Astrocyte of the hippocampus (primary cell): ENCODE measurements at regions not wholly inside any gene's neighbourhood (a gene's known extent, or its start where the extent isn't known, plus 50 kb on each side); places are given as distances from the start of the nearest gene placed in this dataset.
"Not testable (repeated sequence)": the region's sequence is repeated elsewhere in the genome, so short reads cannot be mapped to it uniquely, and the experiment has no call there.

ENCODE experiments used
- DNase-seq: peaks from one replicate; pipeline ENCODE4 v3.0.0; 2011; ENCODE audit warnings: low read depth, low spot score

DNA sequence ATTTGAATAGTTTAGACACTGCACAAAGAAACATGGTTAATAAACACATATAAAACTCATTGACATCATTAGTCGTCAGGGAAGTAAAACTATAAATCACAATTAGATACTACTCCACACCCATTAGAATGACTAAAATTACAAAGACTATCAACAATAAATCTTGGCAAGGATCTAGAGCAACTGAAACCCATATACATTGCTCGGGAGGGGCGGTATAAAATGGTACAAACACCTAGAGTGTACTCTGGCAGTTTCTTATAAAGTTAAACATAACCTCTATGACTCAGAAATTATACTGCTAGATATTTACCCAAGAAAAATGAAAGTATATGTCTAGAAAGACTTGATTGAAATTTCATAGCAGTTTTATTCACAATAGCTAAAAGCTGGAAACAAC lies 434.2 kb downstream of the RWDD3 start:
- DNase-seq = no peak

DNA sequence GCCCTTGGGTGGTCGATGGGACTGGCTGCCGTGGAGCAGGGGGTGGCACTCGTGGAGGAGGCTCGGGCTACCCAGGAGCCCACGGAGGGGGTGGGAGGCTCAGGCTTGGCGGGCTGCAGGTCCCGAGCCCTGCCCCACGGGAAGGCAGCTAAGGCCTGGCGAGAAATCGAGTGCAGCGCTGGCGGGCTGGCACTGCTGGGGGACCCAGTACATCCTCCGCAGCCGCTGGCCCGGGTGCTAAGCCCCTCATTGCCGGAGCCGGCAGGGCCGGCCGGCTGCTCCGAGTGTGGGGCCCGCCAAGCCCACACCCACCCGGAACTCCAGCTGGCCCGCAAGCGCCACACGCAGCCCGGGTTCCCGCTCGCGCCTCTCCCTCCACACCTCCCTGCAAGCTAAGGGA lies 435.6 kb downstream of the RWDD3 start:
- DNase-seq = not testable (repeated sequence)

DNA sequence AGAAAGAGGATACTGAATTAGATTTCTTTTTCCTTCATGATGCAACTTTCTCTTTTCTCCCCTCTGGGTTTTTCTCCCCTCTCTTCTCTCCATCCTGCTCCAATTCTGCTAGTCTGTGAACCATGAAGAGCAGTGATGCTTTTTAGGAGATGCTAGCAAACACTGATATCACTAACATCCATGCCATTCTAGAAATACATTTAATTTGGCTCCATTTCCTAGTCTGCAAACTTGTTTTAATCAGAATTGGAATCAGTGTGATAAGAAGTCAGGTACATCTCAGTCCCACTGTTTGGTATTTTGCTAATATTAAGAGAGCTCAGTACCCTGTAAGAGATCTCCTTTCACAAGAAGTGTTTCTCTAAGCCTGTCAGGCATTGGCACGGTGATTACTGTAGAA lies 437.1 kb downstream of the RWDD3 start:
- no peak for DNase-seq

DNA sequence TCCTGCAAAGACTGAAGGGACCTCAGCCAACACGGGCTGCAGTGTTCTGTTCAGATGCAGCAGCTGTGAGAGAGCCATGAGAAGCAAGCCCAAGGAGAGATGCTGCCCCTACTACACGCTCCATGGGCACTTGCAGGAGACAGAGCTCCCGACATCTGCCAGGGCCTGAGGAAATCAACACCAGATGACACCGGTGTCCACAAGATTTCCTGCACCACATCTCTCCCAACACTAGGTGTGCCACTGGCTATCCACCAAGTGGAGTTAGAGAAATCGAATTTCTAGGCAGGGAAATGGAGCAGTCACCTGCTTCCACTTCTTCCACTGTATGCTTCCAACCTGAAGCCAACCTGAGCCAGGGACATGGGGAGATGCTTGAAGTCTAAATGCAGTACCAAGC lies 445.3 kb downstream of the RWDD3 start:
- DNase-seq = no peak

DNA sequence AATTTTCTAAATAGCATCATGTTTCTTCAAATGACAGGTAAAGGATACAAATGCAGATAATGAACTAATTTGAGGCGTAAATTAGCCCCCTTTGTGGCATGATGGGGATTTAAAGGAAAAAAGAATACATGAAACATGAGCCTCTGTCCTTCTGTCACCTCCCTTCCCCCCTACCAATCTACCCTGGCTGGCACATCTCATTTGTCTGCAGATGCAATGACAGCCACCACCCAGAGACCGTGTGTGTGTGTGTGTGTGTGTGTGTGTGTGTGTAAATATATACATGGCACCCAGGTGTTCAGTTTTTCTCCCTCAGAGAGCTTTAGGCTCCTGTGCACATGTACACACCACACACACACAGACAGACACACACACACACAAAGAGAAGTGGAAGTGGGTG lies 451.1 kb downstream of the RWDD3 start:
- DNase-seq = no peak

DNA sequence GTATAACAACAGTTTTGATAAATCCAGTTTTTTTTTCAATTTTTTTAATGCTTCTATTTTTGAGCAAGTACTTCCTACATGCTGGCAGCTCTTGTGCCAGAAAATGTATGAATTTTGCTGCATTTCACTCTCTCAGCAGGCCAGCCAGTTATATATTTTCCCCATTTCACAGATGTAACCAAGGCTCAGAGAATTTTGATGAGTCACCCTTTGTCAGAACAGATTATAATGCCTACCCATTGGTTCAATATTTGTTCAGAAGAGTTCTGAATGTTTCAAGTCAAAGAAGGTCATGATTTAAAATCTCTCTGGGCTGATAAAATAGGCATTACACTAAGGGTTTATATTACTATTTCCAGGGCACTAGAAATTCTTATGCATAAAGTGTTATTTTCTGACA lies 452.2 kb downstream of the RWDD3 start:
- DNase-seq = no peak

DNA sequence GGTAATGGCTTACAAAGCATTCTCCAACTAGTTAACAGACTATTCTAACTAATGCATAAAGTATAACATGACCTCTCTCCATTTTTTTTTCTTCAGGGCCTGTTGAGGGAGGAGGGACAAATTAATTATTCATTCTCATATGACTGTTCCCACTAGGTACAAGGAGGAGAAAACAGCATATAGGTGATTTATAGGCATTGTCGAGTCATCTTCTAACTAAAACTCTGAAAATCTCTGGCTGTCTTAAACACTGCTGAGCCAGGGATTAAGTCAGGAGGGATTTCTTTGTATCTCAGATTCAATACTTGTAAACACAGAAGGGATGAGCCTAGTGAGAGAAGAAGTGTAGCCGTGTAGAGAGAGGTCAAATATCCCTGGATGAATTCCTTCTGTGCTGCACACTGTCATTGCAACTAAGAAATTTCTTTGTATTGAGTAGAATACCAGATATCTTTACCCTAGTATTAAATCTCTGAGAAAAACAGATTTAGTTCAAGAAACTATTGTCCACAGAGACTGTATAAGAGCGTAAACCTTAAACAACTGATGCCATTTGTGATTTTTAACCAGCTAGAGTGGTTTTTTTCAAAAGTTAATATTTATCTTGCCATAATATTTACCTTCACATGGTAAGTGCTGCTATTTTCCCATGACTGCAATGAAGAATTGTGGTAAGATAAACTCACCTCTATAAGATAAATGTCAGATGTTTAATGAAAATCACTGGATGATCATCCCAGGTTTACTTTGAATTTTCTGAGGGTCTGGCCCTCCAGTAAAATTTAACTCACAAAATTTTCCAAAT lies 465.3 kb downstream of the RWDD3 start:
- DNase-seq = no peak

DNA sequence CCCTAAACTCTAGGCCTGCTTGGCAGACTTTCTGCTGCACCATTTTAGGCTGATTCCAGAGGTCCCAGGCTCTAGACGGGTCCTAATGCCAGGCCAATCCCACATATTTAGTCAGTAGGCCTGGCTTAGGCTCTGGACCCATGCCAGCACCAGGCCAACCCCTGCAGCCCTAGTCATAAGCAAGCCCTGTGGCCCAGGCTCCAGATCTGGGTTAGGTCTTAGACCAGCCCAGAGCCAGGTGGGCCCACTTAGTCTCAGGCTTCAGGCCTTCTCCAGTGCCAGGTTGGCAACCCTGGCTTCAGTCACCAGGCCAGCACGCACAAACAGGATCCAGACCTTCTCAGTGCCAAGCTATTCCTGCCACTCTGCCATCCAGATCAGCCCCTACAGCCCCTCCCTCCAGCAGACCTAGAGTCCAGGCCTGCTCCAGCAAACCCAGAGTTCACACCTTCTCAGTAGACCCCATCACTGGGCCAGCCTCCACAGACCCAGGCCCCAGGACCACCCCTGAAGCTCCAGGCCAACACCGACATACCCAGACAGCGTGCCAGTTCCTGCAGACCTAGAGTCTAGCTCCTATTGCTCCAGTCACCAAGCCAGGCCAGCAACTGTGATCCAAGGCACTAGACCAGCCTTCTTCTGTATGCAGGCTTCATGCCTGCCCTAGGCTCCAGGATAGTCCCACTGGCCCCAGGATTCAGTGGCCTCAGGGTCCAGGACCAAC lies 467.6 kb downstream of the RWDD3 start:
- no peak for DNase-seq

DNA sequence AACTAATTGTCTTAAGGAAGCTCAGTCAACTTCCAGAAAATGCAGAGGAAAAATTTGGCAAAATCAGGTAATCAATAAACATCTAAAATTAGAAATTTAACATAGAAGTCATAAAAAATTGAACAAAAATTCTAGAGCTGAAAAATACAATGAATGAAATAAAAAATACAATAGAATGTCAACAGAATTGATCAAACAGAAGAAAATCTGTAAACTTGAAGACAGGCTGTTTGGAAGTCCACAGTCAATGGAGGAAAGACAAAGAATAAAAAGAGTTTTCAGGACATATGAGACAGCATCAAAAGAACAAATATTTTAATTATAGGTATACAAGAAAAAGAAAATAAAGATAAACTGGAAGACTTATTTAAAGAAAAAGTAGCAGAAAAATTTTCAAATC lies 469.0 kb downstream of the RWDD3 start:
- DNase-seq = no peak

DNA sequence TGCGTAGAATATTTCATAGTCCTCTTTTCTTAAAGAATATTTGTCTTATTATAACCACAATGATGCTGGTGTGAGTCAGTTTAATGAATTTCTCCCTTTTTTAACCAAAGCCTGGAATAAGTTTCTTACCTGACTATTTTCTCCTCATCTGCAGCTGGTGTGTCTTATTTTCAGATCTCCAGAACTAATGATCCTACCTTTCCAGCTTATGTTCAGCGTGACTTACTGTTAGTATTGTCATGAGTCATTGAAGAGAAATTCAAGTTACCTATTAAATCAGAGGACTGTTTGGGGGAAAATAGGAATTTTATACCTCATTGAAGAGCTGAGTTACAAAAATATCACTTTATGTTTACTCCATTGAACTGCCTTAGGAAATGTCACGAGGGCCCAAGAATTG lies 482.1 kb downstream of the RWDD3 start:
- DNase-seq = no peak

DNA sequence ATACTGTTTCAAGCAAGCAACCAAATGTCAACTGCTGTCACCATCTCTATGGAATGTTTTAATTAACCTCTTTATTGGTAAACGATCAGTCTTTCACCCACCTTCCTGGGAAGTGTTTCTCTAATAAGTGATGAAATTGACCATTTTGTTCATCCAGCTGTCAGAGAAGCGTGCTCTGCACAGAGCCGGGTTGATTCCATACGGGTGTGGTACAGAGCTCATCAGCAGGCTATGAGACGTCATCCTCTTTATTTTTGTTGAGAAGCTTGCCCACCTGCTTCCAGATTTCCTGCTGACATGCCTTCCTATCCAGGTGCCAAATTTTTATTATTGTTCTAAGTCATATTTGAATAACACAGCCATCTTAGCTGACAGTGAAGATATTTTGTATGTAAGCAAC lies 482.5 kb downstream of the RWDD3 start:
- DNase-seq = no peak

DNA sequence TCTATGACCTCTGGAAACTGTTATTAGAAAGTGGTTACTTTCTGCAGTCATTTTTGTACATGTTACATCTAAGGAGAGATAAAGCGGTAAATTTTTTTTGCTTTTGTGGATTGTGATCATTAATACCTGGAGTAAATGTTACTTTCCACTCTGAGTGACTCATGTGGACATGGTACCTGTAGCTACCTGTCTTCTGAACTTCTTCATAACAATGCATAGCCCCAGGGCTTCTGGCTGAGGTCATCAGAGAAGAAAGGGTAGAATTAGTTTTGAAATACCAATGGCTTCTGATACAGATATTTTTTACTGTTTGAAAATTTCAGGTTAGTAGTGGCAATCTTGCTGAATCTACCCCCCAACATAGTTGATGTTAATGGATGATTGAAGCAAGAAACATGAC lies 489.3 kb downstream of the RWDD3 start:
- no peak for DNase-seq

DNA sequence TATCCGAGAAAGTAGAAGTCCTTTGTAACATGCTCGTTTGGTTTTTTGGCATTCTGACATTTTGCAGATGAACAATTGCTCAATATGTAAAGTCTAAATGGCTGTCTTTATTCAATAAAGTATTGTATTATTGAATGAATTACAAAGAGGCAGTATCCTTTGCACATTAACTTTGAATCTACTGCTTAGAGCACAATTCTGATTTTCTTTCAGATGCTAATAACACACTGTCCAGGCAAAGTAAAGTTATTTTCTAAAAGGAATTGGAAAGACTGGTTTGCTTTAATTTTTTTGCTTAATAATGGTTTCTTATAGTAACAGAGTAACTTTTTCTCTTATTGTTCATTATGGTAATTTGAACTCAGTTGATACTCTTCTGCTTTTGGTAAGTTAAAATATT lies 494.8 kb downstream of the RWDD3 start:
- no peak for DNase-seq

DNA sequence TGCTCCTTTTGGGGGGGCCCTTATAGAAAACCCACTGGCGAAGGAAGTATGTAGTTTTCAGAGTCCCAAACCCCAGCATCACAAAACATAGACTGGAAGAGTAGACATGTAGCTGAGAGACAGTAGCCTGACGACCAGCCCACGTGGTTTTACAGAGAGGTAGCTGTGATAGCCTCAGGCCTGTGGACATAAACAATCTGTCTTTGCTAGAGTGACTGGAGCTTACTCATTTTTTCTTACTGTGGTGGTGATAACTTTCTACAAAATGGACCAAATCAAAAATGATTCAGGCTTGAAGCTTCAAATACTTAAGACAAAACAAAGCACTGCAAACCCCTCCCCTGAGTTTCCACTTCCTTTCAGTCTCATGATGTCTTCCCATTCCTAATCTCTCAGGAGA lies 497.0 kb downstream of the RWDD3 start:
- no peak for DNase-seq

DNA sequence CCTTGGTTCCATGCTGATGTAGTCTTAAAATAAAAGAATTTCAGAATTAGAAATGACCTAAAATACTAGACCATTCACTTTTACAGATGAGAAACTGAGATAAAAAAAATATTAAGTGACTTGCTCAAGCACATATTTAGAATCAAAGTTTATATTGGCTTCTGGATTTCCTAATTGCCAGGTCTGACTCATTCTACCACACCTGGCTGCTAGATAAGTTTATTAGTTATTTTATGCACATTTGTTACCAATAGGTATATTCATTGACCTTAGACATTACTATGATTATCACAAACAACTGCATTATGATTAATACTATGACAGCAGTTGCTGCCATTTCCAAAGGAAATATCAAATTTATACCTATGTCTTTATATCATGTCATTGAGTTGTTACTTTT lies 497.5 kb downstream of the RWDD3 start:
- no peak for DNase-seq

DNA sequence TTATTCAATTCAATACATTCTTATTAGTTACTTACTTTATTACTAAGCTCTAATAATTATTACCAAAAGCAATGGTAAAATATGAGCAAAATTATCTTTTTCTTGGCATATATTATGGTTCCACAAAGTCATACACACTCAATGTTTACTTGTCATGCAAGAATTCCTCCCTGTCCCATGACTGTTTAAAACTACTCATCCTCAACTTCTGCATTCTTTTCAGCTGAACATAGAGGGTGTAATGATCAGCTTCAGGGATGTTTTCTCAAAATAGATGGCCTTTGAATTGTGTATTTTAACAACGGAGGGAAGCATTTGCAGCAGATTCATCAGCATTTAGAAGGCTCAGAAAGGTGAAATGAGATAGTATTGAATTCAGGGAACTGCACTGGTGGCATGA lies 499.0 kb downstream of the RWDD3 start:
- DNase-seq = no peak

DNA sequence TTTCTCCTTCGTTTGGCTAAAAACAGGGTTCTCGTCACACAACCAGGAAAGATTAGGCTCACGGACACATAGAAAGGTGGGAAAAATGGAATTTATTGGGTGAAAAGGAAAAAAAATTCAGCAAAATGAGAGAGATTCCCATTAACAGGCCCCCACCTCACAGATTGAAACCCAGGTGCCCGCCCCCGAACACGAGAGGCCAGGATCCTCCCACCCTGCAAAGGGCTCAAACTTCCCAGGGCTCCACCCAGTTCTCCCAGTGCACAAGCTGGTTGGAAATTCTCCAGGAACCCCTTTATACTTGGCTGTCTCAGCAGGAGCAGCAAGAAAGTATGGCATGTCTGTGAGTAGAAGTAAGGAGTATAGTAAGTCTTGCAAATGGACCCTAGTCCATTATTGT lies 499.7 kb downstream of the RWDD3 start:
- DNase-seq = no peak

DNA sequence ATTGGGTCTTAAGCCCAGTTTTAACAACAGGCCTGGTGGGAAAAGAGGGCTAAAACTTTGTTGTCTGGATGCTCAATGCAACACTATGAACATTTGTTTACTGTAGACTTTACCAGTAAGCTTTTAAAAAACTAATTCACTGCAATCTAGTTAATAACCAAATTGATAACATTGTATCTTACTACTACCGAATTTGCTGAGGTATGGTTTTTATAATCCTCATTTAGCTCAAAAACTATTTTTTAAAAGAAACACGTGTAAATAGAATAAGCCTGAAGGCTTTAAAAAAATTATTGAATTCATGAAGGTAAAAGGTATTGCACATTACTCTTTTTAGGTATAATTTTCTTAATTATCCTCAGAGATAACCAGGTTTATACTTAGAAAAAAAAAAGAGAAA lies 500.6 kb downstream of the RWDD3 start:
- no peak for DNase-seq

DNA sequence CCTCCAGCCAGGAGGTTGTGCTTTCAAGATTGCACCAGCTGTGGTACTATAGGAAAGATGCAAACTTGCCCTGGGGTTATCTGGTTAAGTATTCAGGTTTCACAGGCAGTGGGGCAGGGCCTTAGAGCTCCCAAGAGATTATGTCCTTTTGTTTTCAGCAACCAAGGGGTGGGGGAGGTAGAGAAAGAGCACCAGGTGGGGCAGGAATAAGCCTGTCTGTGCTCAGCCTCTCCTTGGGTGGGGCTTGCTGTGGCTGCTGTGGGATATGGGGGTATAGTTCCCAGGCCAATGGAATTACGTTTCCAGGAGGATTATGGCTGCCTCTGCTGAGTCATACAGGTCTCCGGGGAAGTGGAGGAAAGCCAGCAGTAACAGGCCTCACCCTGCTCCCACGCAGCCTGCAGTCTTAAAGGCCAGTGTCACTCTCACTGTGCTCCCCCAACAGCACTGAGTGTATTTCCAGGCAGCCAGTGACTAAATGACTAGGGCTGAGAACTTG lies 508.6 kb downstream of the RWDD3 start:
- DNase-seq = peak; percentile 90

DNA sequence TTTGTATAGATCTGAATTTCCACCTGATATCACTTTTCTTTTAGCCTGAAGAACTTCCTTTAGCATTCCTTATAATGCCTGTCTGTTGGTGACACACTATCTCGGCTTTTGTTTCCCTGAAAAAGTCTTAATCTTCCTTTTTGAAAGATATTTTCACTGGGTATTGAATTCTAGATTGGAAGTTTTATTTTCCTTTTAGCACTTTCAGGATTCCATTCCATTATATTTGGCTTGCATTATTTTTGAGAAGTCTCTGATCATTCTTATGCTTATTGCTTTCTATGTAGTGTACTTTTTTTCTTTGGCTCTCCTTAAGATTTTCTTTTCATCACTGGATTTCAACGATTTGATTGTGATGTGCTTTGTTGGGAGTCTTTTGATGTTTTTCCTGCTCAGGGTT lies 510.7 kb downstream of the RWDD3 start:
- DNase-seq = no peak

DNA sequence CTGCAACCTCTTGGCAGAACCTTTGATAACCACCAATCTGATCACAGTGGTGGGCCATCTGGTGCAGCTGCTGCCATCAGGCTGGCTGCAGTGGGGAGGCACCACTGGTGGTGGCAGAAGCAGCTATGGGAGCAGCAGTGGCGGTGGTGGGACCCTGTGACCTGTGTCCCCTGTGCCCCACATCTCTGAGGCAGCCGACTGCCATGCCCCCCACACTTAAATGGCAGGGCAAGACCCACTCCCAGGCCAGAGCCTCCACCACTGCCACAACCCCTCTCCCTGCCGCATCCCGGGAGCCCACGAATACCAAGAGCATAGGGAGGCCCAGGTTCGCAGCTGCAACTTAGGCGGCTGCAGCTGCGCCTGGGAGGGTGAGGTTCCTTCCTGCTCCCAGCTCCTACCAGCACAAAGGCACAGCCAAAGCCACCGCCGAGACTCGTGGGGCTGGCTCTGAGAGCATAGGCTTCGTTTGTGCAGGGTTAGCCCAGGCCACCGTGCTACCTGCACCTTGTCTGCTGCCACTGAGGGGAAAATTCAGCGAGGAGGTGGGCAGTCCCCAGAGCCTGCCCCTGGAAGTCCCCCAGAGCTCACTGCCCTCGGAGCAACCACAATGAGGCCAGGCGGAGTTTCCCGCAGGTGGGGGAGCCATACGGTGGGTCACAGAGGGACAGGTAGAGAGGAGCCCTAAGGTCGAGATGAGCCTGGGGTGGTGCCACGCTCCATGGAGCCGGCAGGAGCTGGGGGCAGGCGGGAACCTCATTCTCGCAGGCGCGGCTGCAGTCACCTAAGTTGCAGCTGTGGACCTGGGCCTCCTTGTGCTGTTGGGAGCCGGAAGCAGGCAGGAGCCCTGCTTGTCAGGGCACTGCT lies 518.7 kb downstream of the RWDD3 start:
- no peak for DNase-seq

DNA sequence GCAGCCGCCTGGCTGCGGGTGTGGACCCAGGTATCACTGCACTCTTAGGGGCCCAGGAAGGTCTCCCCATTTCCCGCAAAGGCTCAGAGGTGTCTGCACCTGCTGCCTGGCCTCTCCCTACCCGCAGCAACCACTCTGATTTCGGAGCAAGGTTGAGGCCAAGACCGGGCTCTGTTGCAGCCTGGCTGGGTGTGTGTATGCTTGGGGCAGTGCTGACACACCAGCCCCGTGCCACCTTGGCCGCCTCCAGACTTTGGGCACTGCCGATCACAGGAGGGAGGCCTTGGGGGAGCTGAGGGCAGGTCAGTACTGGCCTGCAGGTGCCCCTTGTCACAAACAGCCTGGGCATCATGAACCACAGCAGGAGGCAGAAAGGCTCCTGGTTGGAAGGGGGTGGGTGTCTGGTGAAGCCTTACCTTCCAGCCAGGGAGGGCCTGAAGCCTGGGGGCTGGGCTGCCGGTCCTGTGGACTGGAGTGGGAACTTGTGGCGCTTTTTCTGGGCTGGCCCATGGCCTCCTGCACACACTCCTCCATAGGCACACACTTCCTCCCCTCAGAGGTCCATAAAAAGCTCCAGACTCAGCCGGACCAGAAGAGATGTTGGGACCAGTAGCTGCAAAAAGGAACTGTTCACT lies 519.5 kb downstream of the RWDD3 start:
- DNase-seq = no peak
